Effector memory CD8-positive, alpha-beta T cell (primary cell): ENCODE measurements at regions not wholly inside any gene's neighbourhood (a gene's known extent, or its start where the extent isn't known, plus 50 kb on each side); places are given as distances from the start of the nearest gene placed in this dataset.

ENCODE experiments used
- ATAC-seq: fragments of 150-1000 bp; cut with Tn5 transposase; replicated peaks from 2 replicates; pipeline ENCODE4 v1.10.0; 2021; ENCODE audit warnings: mild to moderate bottlenecking, moderate library complexity
- DNase-seq, 3 experiments: peaks; one replicate each; pipeline ENCODE4 v3.0.0; 2021
- H3K27ac Mint-ChIP-seq, 2 donors: one replicate each; pipeline ENCODE4 v1.8.0; 2022; ENCODE audit warnings: mild to moderate bottlenecking in 2 of 2, mixed read lengths in 2 of 2, moderate library complexity in 2 of 2
- H3K27me3 Mint-ChIP-seq, 2 donors: one replicate each; pipeline ENCODE4 v1.8.0; 2022; ENCODE audit warnings: mixed read lengths in 2 of 2
- H3K36me3 Mint-ChIP-seq: one replicate; pipeline ENCODE4 v1.8.0; 2022; ENCODE audit warnings: mild to moderate bottlenecking, moderate library complexity, mixed read lengths; ENCODE audit not compliant: insufficient read depth
- H3K4me1 Mint-ChIP-seq, 2 donors: one replicate each; pipeline ENCODE4 v1.8.0; 2022; ENCODE audit warnings: low read depth in 2 of 2, mixed read lengths in 2 of 2
- H3K4me3 Mint-ChIP-seq, 2 donors: one replicate each; pipeline ENCODE4 v1.8.0; 2022; ENCODE audit warnings: mild to moderate bottlenecking in 2 of 2, mixed read lengths in 2 of 2, moderate library complexity in 2 of 2
- H3K9me3 Mint-ChIP-seq, 2 donors: one replicate each; pipeline ENCODE4 v1.8.0; 2022; ENCODE audit warnings: mixed read lengths in 2 of 2

- ATAC-seq, result no peak
- H3K9me3 Mint-ChIP-seq, result no peaks in the 10 kb centered on the region
Observed at GRCh38 chr2:45276914-45277313, 267.7 kb upstream of the SIX2 start.

GRCh38 chr2:45275806-45276205 is 266.6 kb upstream of the SIX2 start:
- Mint-ChIP-seq H3K4me3 (no peak overlapping the region), H3K4me1 (no peaks in the 10 kb centered on the region), H3K27me3 (peaks cover 13 to 49% of the 10 kb centered on the region in 2 donors), H3K9me3 (no peaks in the 10 kb centered on the region), H3K36me3 (no peaks in the 10 kb centered on the region), H3K27ac (no peak overlapping the region)
- no peak for ATAC-seq
- DNase-seq, result no peak

More at GRCh38 chr2:45276914-45277313, 267.7 kb upstream of the SIX2 start:
- H3K36me3 Mint-ChIP-seq, result no peaks in the 10 kb centered on the region
- peaks cover 22 to 49% of the 10 kb centered on the region in 2 donors for H3K27me3 Mint-ChIP-seq
- H3K4me3 Mint-ChIP-seq, result no peak overlapping the region
- H3K4me1 Mint-ChIP-seq, result no peaks in the 10 kb centered on the region
- no peak for DNase-seq
- H3K27ac Mint-ChIP-seq, result no peak overlapping the region

GRCh38 chr2:45275242-45275805 is 266.1 kb upstream of the SIX2 start:
- DNase-seq, result no peak
- Mint-ChIP-seq H3K36me3 (no peaks in the 10 kb centered on the region), H3K27me3 (peaks cover 13 to 49% of the 10 kb centered on the region in 2 donors), H3K27ac (no peak overlapping the region), H3K4me3 (no peak overlapping the region), H3K4me1 (no peaks in the 10 kb centered on the region), H3K9me3 (no peaks in the 10 kb centered on the region)
- ATAC-seq, result no peak

- Mint-ChIP-seq H3K27me3 (peaks cover 13 to 48% of the 10 kb centered on the region in 2 donors), H3K36me3 (no peaks in the 10 kb centered on the region)
Observed at GRCh38 chr2:45274250-45274926, 265.1 kb upstream of the SIX2 start.

GRCh38 chr2:45273412-45274249 is 264.4 kb upstream of the SIX2 start:
- DNase-seq (no peak), ATAC-seq (no peak)
- H3K36me3 Mint-ChIP-seq, result no peaks in the 10 kb centered on the region
- no peak overlapping the region for H3K4me3 Mint-ChIP-seq
- H3K27me3 Mint-ChIP-seq, result peaks cover 11 to 50% of the 10 kb centered on the region in 2 donors
- no peaks in the 10 kb centered on the region for H3K9me3 Mint-ChIP-seq
- no peaks in the 10 kb centered on the region for H3K4me1 Mint-ChIP-seq
- no peak overlapping the region for H3K27ac Mint-ChIP-seq

More at GRCh38 chr2:45274250-45274926, 265.1 kb upstream of the SIX2 start:
- Mint-ChIP-seq H3K27ac (no peak overlapping the region), H3K4me3 (no peak overlapping the region), H3K4me1 (no peaks in the 10 kb centered on the region), H3K9me3 (no peaks in the 10 kb centered on the region)
- ATAC-seq (no peak), DNase-seq (no peak)

- H3K27ac Mint-ChIP-seq, result no peak overlapping the region
- H3K36me3 Mint-ChIP-seq, result no peaks in the 10 kb centered on the region
- H3K4me1 Mint-ChIP-seq, result no peaks in the 10 kb centered on the region
Observed at GRCh38 chr2:45272549-45273265, 263.5 kb upstream of the SIX2 start.

GRCh38 chr2:45269149-45269793 is 260.0 kb upstream of the SIX2 start:
- ATAC-seq (no peak), DNase-seq (no peak)
- Mint-ChIP-seq H3K4me3 (no peak overlapping the region), H3K27ac (no peak overlapping the region), H3K9me3 (no peaks in the 10 kb centered on the region), H3K36me3 (no peaks in the 10 kb centered on the region), H3K4me1 (no peaks in the 10 kb centered on the region), H3K27me3 (peaks cover 27 to 61% of the 10 kb centered on the region in 2 donors)

More at GRCh38 chr2:45272549-45273265, 263.5 kb upstream of the SIX2 start:
- Mint-ChIP-seq H3K4me3 (no peak overlapping the region), H3K9me3 (no peaks in the 10 kb centered on the region), H3K27me3 (peaks cover 12 to 44% of the 10 kb centered on the region in 2 donors)
- ATAC-seq (no peak), DNase-seq (no peak)

- DNase-seq, result no peak
- no peak overlapping the region for H3K4me3 Mint-ChIP-seq
- no peaks in the 10 kb centered on the region for H3K4me1 Mint-ChIP-seq
- no peak overlapping the region for H3K27ac Mint-ChIP-seq
- peaks cover 33 to 67% of the 10 kb centered on the region in 2 donors for H3K27me3 Mint-ChIP-seq
- H3K36me3 Mint-ChIP-seq, result no peaks in the 10 kb centered on the region
- no peaks in the 10 kb centered on the region for H3K9me3 Mint-ChIP-seq
- no peak for ATAC-seq
Observed at GRCh38 chr2:45268631-45269030, 259.4 kb upstream of the SIX2 start.

GRCh38 chr2:45267062-45267792 is 258.0 kb upstream of the SIX2 start:
- Mint-ChIP-seq H3K9me3 (no peaks in the 10 kb centered on the region), H3K27me3 (peaks cover 43 to 79% of the 10 kb centered on the region in 2 donors), H3K27ac (no peak overlapping the region), H3K4me1 (peaks cover 0 to 3% of the 10 kb centered on the region in 2 donors), H3K4me3 (no peak overlapping the region), H3K36me3 (no peaks in the 10 kb centered on the region)
- no peak for DNase-seq
- ATAC-seq, result no peak

- H3K36me3 Mint-ChIP-seq, result no peaks in the 10 kb centered on the region
- no peak overlapping the region for H3K4me3 Mint-ChIP-seq
- H3K9me3 Mint-ChIP-seq, result no peaks in the 10 kb centered on the region
- no peak overlapping the region for H3K27ac Mint-ChIP-seq
- H3K4me1 Mint-ChIP-seq, result peaks cover 0 to 3% of the 10 kb centered on the region in 2 donors
- ATAC-seq, result no peak
- DNase-seq, result no peak
- H3K27me3 Mint-ChIP-seq, result peaks cover 57 to 75% of the 10 kb centered on the region in 2 donors
Observed at GRCh38 chr2:45265336-45265735, 256.1 kb upstream of the SIX2 start.

- peaks cover 57 to 76% of the 10 kb centered on the region in 2 donors for H3K27me3 Mint-ChIP-seq
- ATAC-seq, result no peak
- peaks cover 0 to 3% of the 10 kb centered on the region in 2 donors for H3K4me1 Mint-ChIP-seq
- no peak overlapping the region for H3K4me3 Mint-ChIP-seq
- H3K36me3 Mint-ChIP-seq, result no peaks in the 10 kb centered on the region
- H3K9me3 Mint-ChIP-seq, result no peaks in the 10 kb centered on the region
- no peak overlapping the region for H3K27ac Mint-ChIP-seq
- no peak for DNase-seq
Observed at GRCh38 chr2:45264227-45265225, 255.3 kb upstream of the SIX2 start.
